NCI-H2227 (cell line): ENCODE measurements at regions not wholly inside any gene's neighbourhood (a gene's known extent, or its start where the extent isn't known, plus 50 kb on each side); places are given as distances from the start of the nearest gene placed in this dataset.
"Not testable (repeated sequence)": the region's sequence is repeated elsewhere in the genome, so short reads cannot be mapped to it uniquely, and the experiment has no call there.

Experiments used
- DNase-seq: peaks from one replicate; lab custom pipeline; 2025; ENCODE audit not compliant: unreplicated experiment; lab: John Stamatoyannopoulos, UW

DNA sequence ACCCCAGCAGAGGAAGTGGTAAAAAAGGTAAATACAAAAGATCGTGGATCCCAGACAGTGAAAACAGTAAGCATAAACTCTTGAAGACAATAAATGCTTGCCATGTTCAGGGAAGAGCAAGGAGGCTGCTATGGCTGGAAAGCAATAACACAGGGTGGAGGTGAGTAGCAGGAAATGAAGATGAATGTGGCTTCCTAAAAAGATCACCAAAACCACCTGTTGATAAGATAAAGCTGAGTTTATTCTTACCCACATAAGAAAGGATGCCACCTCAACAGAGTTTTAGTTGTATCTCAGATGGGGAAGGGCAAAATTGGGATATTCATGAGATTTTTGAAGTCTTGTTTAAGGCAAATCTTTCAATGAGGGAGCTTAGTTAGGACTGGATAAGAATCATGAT is 273.3 kb downstream of the MSX2 start:
- DNase-seq = no peak

DNA sequence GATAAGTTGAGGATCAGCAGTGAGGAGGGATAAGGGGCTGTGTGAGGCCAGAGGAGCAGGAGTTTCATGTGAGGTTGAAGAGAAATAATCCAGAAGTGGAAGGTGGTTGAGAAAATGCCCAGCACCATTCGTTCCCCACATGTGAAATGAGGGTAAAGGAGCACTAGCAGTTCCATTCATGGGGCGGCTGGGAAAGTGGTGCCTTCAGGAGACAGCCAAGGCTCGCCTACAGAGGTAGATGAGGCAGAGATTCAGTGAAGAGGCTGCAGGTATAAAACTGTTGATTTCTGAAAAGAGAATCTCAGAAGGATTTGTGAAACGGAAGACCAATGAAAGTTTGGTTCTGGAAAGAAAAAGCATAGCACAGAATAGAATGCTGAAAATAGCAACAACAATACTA is 272.6 kb downstream of the MSX2 start:
- no peak for DNase-seq

DNA sequence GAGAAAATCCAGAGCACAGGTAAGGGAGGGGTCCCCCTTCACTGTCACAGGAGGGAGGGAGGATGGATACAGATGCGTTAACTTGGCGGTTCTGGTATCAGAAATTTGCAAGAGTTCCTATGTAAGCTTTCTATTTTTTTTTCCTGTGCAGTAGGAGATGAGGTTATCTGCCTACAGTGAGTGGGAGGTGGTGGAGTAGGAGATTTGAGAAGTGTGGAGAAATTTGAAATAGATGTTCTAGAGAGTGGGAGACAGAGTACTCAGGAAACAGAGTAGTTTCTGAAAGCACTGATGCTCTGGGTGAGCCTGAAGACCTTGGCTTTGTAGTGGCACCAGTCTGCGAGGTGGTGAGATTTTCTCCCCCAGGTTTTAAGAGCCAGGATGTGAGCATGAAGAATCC is 271.4 kb downstream of the MSX2 start:
- no peak for DNase-seq

DNA sequence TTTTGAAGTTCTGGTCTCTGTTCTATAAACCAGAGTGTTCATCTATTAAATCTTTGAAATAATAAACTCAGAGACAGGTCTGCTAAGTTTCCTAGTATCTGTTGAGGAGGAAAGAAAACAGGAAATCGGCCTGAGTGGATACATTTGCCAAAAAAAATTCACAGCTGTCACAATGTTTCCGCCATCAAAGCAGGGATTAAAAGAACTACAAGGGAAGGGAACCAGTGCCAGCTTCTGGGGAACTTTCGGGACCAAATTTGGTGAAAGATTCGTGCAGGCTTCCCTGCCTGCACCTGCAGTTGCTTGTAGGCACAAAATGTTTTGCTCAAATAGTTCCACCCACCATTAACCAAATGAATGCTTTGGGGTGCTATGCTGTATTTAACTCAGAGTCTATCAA is 267.5 kb downstream of the MSX2 start:
- no peak for DNase-seq

DNA sequence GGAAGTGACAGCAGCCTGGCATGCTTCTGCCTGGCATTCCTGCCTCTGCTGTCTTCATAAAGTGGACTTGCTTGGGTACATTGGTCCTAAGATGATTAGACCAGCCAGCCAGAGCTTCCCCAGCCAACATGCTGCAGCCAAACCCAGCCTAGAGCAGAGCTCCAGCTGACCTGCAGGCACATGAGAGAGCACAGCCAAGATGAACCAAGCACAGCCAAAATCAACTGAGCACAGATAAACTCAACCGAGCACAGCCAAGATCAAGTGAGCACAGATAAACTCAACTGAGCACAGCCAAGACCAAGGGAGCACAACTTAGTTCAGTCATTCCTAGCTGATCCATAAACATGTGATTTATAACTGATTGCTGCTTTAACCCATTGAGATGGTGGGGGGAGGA is 266.5 kb downstream of the MSX2 start:
- DNase-seq = no peak

DNA sequence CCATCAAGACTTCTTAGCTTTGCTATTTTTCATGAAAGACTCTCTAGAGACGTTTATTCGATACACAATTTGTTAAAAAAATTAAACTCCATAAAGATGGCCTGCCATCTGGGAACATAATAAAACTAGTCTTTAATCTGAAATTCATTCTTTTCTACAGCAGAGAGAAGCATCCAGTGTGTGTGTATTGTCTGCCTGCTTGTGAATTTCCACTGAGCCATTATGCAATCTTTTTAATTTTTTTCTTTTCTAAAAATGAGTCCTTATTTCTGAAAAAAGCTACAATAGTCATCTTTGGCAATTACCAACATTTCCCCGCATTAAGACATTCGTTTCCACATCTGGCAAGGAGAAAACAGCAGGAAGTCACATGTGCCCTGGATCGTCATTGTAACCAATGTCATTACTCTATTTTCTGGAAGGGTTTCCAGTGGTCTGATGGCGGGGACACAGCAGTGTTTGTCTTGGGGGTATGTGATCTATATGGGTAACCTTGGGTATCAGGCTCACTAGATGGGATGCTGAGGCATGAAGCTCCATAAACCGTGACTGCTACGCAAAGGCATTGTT is 263.1 kb downstream of the MSX2 start:
- no peak for DNase-seq

DNA sequence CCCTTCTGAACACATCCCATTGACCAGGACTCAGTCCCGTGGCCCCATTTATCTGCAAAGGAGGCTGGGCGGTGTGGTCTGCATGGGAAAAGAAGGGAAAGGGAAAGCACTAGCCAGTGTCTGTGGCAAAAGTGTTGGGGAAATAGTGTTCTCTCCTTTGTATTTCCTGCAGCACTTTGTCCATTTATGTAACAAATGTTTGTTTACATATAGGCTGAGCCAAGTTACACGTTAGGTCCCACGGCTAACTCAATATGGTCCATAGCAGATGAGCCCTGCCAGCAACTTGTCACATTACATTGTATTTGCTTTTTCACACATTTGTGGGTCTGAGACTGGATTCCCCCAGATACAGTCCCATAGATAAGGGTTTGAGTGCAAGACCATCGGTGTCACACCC is 260.5 kb downstream of the MSX2 start:
- no peak for DNase-seq

DNA sequence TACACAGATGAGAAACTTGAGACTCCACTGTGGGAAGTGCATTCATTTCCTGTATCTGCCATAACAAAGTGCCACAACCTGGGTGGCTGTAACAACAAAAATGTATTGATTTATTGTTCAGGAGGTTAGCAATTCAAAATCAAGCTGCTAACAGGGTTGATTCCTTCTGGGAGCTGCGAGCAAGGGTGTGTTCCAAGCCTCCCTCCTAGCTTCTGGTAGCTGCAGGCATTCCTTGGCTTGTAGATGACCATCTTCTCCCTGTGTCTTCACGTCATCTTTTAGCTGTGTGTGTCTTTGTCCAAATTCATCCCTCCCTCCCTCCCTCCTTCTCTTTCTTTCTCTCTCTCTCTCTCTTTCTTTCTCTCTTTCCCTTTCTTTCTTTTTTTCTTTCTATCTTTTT is 258.1 kb downstream of the MSX2 start:
- no peak for DNase-seq

DNA sequence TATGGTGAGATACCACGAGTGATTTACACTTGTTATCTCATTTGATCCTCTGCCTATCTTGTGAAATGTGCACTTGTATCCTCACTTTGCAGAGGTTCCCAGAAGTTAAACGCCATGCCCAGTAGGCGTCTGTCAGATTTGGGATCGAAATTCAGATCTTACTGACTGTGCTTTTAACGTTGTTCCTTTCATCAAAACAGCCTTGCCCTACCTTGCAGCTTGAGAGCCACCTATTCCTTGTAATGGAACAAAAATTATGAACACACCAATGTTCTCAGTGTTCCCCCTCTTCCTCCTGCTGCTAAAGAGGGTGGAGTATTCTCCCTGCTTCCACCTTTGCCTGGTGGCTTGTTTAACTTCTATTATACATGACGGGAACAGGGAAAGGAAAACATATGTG is 257.0 kb downstream of the MSX2 start:
- no peak for DNase-seq

DNA sequence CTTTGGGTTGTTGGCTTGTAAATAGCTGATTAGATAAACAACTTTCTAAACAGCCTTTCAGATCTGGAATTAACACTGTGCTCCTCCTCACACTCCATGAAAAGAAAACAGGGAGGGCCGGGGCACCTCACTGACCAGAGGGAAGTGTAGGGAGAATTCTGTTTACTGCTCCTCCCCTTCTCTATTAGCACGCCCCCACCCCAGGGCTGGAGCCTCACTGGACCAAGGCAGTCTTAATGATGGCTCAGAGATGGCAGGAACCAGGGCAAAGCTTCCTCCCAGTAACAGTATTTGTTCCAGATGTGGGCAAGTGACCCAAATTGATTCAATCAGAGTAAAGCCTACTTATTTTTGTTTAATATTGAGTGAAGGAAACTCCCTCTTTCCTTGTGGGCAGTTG is 256.6 kb downstream of the MSX2 start:
- DNase-seq = no peak

DNA sequence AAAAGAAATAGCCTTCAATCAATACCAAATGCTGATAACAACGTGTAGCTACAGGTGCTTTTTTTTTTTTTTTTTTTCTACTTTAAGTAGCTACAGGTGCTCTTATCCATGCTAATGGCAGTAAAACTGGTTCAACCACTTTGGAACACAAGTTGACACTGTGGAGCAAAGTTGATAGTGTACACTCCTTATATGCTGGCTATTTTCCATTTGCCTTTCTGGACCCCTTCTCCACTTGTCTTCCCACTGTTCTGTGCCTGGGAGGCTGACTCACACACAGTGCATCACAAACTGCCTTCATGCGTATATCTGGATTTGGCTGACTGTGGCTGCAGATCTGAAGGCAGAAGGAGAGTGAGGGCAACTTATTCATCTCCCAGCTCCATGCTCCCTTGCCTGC is 247.9 kb downstream of the MSX2 start:
- no peak for DNase-seq

DNA sequence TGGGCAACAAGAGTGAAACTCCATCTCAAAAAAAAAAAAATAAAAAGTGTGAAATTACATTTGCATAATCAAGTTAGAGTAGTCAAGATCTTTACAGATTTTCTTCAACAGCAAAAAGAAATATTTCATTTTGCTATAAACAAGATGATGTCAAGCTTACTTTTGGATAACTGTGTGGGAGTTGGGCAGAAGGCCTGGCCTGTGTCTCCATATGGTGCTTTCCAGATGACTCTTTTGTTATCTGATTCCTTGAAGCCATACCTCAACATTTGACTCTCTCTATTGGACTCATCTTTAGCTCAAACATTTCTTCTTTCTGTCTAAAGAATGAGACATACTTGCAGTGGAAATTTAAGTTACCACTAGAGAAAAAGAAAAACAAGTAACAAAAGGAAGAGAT is 246.8 kb downstream of the MSX2 start:
- DNase-seq = no peak

DNA sequence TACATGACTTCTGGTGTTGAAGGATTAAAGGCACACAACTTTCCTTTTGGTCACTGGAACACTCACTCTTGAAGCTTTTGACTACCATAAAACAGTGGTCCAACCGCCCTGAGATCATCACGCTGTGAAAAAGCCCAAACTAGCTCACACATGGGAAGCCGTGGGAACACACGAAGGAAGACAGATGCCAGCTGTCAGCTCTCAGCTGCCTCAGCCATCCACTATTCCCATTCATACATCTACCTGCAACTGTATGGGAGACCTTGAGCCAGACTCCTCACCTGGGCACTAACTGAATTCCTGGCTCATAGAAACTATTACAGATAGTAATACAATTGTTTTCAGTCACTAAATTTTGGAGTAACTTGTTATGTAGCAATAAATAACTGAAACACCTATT is 246.1 kb downstream of the MSX2 start:
- DNase-seq = no peak

DNA sequence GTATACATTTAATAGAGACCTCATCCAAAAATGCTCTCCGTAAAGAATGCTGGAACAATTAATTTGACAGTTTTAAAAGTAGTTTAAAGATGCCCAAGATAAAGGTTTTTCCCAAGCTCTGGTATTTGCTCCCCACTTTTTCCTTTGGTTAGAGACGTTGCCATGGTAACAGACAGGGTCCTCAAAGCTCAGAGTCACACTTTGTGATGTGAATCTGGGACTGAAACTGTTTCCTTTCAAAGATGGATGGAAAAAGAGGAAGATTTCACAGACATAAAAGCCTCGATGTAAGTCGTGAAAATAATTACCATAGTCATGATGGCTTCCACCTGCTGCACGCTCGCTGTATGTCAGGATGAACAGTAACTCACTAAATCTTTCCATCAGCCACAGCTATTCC is 229.5 kb downstream of the MSX2 start:
- DNase-seq = no peak

DNA sequence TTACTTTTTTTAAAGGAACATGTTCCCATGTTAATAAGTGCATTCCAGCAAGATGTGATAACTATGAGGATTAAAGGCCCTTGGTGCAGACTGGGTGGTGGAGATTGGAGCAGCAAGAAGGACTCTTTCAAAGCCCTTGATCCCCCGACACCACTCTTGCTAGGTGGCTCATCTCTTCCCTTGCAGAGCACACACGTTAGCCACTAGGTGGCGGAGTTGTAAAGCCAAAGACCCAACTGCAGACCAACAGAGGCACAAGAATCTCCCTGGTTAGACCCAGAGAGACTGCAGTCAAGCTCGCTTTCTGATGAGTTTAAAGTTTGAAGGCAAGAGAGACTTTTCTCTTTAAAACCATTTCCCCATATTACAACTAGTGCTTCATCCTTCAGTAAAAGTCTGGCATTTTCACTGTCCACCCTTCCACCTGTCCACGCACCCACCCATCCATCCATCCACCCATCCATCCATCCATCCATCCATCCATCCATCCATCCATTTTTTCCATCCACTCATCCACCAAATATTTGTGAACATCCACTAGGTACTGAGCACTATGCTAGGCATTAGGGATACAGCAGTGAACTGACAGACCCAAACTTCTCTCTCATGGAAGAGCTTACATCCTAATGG is 226.9 kb downstream of the MSX2 start:
- DNase-seq = peak; percentile 60

DNA sequence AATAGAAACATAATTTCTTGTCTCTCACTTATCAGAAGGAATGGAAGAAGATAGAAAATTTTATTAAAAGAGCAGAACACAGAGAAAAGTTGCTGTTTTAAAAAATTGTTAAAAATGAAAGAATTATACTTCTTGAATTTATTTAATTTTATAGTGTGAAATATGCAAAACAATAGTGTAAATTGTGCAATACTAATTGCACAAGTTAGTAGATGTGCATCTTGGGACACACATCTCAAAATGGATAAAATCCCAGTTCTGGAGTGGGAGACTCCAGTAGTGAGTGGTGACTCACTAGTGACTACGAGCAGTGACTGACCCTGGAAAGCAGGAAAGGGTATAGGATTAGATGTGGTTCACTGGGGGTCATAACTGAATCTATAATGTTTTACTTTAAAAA is 223.2 kb downstream of the MSX2 start:
- DNase-seq = no peak

DNA sequence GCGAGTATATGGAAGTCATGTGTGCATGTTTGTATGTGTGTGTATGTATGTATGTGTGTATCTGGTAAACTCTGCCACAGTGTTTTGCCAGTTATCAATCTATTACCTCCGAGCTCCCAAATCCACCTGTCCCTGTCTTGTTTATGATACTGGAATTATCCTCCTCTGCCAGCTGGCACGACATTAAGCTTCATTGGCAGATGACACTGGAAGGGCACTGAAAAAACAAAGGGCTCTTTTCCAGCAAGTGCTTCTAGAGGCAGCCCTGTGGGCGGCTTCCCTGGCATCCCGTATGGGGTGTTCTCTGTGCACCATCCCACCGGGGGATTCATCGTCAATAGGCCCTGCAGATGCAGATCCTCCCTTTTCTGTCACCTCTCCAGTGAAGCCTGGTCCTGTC is 221.5 kb downstream of the MSX2 start:
- no peak for DNase-seq

DNA sequence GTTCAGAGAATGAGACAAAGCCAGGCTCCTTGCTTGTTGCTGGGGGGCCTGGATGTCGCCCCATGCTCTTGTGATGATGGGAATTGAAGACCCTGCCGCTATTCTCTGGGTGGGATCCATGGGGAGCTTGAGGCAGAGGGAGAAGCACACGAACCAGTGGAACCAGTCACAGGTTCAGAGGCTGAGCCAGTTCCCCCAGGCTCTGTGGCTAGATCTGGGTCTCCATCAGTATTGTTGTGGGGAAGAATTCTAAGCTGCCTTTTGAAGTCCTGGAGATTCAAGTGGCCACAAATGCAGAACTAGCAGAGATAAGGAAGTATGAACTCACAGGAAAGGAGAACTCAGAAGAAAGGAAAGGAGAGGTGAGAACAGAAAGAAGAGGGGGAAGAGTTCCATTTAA is 219.4 kb downstream of the MSX2 start:
- DNase-seq = no peak

DNA sequence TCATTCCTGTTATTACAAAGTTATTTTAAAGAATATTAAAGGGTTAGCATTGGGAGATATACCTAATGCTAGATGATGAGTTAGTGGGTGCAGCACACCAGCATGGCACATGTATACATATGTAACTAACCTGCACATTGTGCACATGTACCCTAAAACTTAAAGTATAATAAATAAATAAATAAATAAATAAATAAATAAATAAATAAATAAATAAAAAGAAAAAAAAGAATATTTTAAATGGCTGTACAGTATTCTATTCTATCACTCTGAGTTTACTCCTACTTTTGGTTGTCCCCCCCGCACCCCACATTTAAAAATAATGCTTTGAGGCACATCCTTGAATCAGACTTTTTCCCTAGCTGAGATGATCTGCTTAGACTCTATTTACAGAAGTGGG is 218.6 kb downstream of the MSX2 start:
- not testable (repeated sequence) for DNase-seq

DNA sequence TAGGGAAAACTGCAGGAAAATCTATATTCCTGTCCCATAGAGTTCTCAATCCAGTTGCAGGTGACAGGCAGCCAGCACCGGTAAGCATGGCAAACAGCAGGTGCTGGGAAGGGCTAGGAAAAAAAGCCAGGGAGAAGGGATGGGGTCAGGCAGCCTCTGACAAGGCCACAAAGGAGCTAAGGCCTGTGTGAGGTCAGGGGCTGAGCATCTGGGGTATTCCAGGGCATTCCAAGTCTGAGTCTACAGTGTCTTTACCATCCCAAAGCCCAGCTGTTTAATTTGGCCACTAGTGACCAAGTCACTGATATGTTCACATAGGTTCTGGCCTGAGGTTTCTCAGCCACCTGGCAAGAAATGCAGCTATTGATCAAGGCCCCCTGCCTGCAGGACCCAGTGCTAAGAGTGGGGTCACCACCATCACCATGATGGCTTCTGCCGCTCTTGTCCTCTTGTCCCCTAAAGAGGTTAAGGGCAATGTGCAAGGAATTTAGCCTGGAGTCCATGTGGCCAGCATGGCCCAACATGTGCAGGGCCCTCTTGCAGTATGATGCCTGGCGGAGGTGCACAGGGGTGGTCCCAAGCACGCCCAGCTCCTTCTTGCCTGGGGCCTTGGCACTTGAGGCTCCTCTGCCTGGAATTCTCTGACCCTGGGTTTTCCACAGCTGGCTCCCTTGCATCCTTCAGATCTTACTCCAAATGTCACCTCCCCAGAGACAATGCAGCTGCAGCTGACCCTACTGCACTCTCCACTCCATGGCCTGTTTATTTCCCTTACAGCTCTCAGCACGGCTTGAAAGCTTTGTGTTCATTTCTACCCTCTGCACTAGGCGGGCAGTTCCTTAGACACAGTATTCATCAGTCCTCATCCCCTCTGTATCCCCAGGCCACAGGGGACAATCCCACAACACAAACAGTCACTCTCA is 213.1 kb downstream of the MSX2 start:
- no peak for DNase-seq

DNA sequence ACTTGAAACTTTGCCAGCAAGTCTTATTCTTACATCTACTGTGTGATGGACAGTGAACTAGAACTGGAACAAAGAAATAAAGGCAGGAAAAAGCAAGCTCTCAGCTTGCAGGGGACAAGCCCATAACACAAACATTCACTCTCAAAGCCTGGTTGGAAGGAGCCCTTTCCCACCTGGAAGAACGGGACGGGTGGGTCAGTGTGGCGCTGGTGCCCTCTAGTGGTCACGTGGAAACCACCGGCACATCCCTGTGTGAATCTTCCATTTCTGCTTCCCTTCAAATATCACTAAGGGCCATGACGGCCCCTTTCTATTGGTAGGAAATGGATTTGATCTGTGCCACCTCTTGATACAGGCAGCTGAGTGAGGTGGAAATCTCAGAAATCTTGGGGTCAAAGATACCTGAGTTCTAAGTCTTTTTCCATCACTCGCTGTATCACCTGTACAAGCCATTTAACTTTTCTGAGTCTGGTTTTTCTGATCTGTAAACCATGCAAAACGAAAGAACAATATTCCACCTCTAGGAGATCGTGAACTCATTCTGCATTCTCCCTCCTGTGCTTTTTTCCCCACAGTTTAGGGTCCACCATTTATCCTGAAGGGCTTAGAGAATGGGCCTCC is 211.6 kb downstream of the MSX2 start:
- peak; percentile 43 for DNase-seq

DNA sequence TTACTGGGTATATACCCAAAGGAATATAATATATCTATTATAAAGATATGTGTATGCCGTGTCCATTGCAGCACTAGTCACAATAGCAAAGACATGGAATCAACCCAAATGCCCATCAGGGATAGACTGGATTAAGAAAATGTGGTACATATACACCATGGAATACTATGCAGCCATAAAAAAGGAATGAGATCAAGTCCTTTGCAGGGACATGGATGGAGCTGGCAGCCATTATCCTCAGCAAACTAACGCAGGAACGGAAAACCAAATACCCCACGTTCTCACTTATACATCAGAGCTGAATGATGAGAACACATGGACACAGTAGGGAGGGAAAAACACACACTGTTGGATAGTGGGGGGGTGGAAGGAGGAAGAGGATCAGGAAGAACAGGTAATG is 206.7 kb downstream of the MSX2 start:
- not testable (repeated sequence) for DNase-seq
